GM10248 (cell line): ENCODE measurements at regions not wholly inside any gene's neighbourhood (a gene's known extent, or its start where the extent isn't known, plus 50 kb on each side); places are given as distances from the start of the nearest gene placed in this dataset.

ENCODE experiments used
- CTCF ChIA-PET: fragments of 300-600 bp; sonication (Branson Sonifier 250); formaldehyde crosslinking; extraction: SDS; loops from one replicate; lab custom pipeline; 2021; ENCODE audit warnings: antibody characterized with exemption; lab: Yijun Ruan, JAX
- POLR2A ChIA-PET: fragments of 350-650 bp; sonication (Branson Sonifier 250); formaldehyde crosslinking; extraction: SDS; loops from one replicate; lab custom pipeline; 2020; ENCODE audit warnings: antibody characterized with exemption; lab: Yijun Ruan, JAX
- DNase-seq: peaks from one replicate; pipeline ENCODE4 v3.0.0; 2012; ENCODE audit errors: extremely low spot score
- TF ChIP-seq, protein P1 (sequence below): IDR thresholded peaks from 2 replicates; pipeline ENCODE4 v1.5.1; 2012; ENCODE audit warnings: mild to moderate bottlenecking, low read depth; ENCODE audit errors: extremely low read depth, missing control alignments, control extremely low read depth

DNA sequence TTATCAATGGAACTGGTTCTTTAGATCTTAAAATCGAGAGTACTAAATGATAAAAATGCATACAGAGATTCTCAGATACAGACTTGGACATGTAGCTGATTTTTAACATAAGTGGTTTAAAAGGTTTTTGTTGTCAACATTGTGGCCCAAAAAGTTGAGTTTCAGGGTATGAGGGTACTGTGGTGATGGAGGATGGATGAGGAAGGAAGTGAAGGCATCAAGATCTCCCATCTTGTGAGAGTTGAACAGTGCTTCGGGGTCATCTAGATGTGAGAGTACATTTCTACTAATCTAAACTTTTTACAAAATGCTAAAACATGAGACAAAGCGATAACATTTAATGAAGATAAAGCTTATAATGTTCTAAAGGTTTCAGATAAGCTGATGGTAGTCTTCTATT, 452.6 kb downstream of the PCNX1 start:
- TF ChIP-seq, protein P1, sequence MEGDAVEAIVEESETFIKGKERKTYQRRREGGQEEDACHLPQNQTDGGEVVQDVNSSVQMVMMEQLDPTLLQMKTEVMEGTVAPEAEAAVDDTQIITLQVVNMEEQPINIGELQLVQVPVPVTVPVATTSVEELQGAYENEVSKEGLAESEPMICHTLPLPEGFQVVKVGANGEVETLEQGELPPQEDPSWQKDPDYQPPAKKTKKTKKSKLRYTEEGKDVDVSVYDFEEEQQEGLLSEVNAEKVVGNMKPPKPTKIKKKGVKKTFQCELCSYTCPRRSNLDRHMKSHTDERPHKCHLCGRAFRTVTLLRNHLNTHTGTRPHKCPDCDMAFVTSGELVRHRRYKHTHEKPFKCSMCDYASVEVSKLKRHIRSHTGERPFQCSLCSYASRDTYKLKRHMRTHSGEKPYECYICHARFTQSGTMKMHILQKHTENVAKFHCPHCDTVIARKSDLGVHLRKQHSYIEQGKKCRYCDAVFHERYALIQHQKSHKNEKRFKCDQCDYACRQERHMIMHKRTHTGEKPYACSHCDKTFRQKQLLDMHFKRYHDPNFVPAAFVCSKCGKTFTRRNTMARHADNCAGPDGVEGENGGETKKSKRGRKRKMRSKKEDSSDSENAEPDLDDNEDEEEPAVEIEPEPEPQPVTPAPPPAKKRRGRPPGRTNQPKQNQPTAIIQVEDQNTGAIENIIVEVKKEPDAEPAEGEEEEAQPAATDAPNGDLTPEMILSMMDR, result no peak
- CTCF ChIA-PET, result interaction anchor here (1.1 kb wide), 1 partner anchor 37 kb away, joined by 3 read pairs; no protein-coding TSS in a partner anchor
- POLR2A ChIA-PET, result no interaction called here
- no peak for DNase-seq

DNA sequence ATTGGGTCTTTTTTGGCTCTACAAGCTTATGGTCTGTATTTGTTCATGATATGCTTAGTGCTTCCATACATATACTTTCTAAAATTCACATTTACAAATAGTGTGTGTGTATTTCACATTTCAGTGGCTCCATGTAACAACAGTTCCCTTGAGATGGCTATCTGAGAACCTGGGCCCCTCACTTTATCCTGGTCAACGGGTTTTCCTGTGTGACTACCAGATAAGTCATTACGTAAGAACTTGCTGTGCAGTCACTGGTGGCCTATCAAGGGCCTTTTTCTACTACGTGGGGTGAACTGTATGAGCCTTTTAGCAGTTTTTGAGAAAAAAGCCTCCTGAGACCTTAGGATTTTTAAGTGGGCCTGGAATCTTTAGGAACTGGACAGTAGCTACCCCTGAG, 454.1 kb downstream of the PCNX1 start:
- TF ChIP-seq, protein P1, result no peak
- CTCF ChIA-PET, result interaction anchor here (0.9 to 1.5 kb wide), 5 partner anchors 9 to 44 kb away, joined by 3 to 5 read pairs (median 3); no protein-coding TSS in a partner anchor
- no peak for DNase-seq
- POLR2A ChIA-PET, result no interaction called here

DNA sequence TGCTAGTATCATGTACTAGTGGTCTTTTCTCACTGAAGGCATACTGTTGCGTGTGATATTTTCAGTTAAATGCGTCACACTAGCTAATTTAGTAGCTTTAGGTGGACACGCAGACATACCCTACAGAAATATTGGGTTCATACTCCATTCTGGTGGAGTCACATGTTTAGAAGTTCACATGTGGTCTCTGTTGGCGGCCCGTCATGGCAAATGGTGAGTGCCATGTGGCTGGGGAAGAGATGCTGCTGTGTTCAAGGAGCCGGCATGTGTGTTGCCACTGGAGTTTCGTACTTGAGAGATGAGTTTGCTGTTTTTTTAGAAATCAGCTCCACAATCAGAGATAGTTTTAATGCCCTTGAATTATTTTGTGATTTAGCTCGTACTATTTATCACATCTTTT, 454.6 kb downstream of the PCNX1 start:
- no peak for DNase-seq
- ChIA-PET CTCF (interaction anchor here (0.9 to 2.2 kb wide), 8 partner anchors 8 to 43 kb away, joined by 3 to 6 read pairs (median 4); no protein-coding TSS in a partner anchor), POLR2A (no interaction called here)
- TF ChIP-seq, protein P1, result no peak

DNA sequence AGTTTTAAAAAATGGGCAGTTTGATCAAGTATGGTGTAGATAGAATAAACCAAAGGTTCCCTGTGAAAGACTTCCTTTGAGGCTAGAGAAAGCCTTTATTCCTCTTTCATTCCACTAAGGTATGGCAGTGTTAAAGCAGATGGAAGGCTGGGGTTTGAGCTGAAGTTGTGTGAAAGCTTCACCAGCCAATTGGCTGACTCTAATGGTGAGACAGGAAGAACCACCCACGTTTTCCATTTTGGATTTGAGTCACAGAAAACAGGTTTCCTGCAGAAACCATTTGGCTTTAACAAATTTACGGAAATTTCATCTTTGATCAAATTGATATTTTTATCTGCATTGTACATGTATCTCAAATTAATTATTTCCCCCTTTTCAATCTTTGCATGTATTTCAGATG, 455.0 kb downstream of the PCNX1 start:
- no peak for DNase-seq
- POLR2A ChIA-PET, result no interaction called here
- TF ChIP-seq, protein P1, result no peak
- CTCF ChIA-PET, result interaction anchor here (0.9 to 2.2 kb wide), 9 partner anchors 8 to 43 kb away, joined by 3 to 6 read pairs (median 3); no protein-coding TSS in a partner anchor

- CTCF ChIA-PET, result interaction anchor here (0.7 to 2.2 kb wide), 7 partner anchors 8 to 41 kb away, joined by 3 to 6 read pairs (median 3); no protein-coding TSS in a partner anchor
- POLR2A ChIA-PET, result no interaction called here
- TF ChIP-seq, protein P1, result no peak
- no peak for DNase-seq
Measured at GRCh38 chr14:71362920-71363584, 455.8 kb downstream of the PCNX1 start.

GRCh38 chr14:71363946-71364925, 457.0 kb downstream of the PCNX1 start:
- DNase-seq, result no peak
- ChIA-PET CTCF (interaction anchor here (0.9 to 2.3 kb wide), 4 partner anchors 9 to 39 kb away, joined by 3 to 6 read pairs (median 4); no protein-coding TSS in a partner anchor), POLR2A (no interaction called here)
- TF ChIP-seq, protein P1, result no peak
